NB4 (cell line): ENCODE measurements at regions not wholly inside any gene's neighbourhood (a gene's known extent, or its start where the extent isn't known, plus 50 kb on each side); places are given as distances from the start of the nearest gene placed in this dataset.

ENCODE experiments used
- DNase-seq: peaks from one replicate; pipeline ENCODE4 v3.0.0; 2010; ENCODE audit warnings: low read depth
- H3K4me3 ChIP-seq: one replicate; pipeline ENCODE4 v1.5.1; 2011; ENCODE audit warnings: mild to moderate bottlenecking, low read depth, low read length, moderate library complexity
- CTCF ChIP-seq: IDR thresholded peaks from one replicate; pipeline ENCODE4 v1.5.1; 2012; ENCODE audit warnings: low read depth, low read length
- MAX ChIP-seq: IDR thresholded peaks from 2 replicates; pipeline ENCODE4 v1.6.1; 2011; ENCODE audit warnings: low read depth, low read length
- MYC ChIP-seq: IDR thresholded peaks from 2 replicates; pipeline ENCODE4 v1.6.1; 2011; ENCODE audit warnings: low read depth, low read length
- POLR2A ChIP-seq: IDR thresholded peaks from 2 replicates; pipeline ENCODE4 v1.6.1; 2011; ENCODE audit warnings: mild to moderate bottlenecking; ENCODE audit not compliant: insufficient read length; ENCODE audit errors: extremely low read depth

DNA sequence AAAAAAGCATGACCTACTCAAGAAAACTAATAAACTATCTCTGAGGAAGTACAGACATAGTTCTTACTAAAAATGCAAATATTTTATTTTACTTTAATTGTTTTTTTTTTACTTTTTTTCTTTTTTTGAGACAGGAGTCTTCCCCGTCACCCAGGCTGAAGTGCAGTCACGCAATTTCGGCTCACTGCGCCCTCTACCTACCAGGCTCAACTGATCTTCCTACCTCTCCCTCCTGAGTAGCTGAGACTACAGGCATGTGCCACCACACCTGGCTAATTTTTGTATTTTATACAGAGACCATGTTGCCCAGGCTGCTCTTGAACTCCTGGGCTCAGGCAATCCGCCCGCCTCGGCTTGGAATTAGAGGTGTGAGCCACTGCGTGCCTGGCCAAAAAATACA is 1263.1 kb downstream of the KCNT2 start:
- no peak overlapping the region for H3K4me3 ChIP-seq
- DNase-seq = no peak
- TF ChIP-seq MYC = no peak
- no peak for TF ChIP-seq MAX
- no peak for TF ChIP-seq CTCF
- TF ChIP-seq POLR2A = no peak

DNA sequence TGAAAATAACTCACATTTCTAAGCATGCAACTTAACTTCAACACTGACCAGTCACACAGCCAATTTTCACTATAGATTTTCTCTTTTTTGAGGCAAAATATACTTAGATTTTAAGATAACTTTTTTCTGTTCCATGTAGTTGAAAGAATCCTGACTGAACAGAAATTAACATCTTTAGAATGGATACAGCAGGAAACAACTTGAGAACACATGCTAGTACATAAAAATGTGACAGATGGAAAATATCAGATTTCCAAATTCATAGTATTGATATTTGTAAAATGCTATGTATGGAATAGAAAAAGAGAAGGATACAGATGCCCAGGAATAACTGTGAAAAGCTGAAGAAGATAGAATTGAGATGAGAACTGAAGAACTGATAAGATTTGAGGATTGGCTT is 1270.6 kb downstream of the KCNT2 start:
- DNase-seq = no peak
- TF ChIP-seq CTCF = no peak
- TF ChIP-seq MYC = no peak
- TF ChIP-seq MAX = no peak
- no peak for TF ChIP-seq POLR2A
- H3K4me3 ChIP-seq = no peak overlapping the region

- H3K4me3 ChIP-seq = no peak overlapping the region
- TF ChIP-seq MYC (no peak), POLR2A (no peak), MAX (no peak), CTCF (no peak)
- no peak for DNase-seq
These were observed 1271.4 kb downstream of the KCNT2 start for GRCh38 chr1:195336812-195337211.

- no peak for DNase-seq
- TF ChIP-seq MYC = no peak
- TF ChIP-seq POLR2A = no peak
- TF ChIP-seq MAX = no peak
- TF ChIP-seq CTCF = no peak
These were observed 1272.7 kb downstream of the KCNT2 start for GRCh38 chr1:195335541-195335940.

GRCh38 chr1:195332102-195332501 is 1276.1 kb downstream of the KCNT2 start:
- no peak overlapping the region for H3K4me3 ChIP-seq
- TF ChIP-seq MAX (no peak), MYC (no peak), POLR2A (no peak), CTCF (no peak)
- DNase-seq = no peak

More at GRCh38 chr1:195335541-195335940, 1272.7 kb downstream of the KCNT2 start:
- H3K4me3 ChIP-seq = no peak overlapping the region

DNA sequence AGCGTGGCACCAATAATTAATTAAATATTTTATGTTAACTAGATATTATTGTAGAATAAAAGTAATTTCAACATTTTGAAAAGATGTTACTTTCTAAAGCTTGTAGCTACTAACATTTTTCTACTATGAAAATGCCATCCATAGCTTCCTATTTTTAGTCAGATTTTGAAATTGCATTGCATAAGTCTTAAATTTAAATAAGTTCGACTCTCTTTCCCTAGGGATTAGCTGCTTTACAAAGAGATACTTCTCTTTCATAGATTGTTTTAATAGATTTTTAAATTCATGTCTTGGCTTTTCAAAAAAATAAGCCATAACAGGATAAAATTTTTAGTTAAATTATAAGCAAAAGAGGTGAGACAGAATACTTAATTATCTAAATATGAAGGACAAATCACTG is 1279.6 kb downstream of the KCNT2 start:
- TF ChIP-seq CTCF = no peak
- no peak for TF ChIP-seq POLR2A
- no peak for TF ChIP-seq MAX
- TF ChIP-seq MYC = no peak
- peak; percentile 25 for DNase-seq

More for the DNA sequence above, 1279.6 kb downstream of the KCNT2 start:
- no peak overlapping the region for H3K4me3 ChIP-seq
